H1 (cell line): ENCODE measurements at regions not wholly inside any gene's neighbourhood (a gene's known extent, or its start where the extent isn't known, plus 50 kb on each side); places are given as distances from the start of the nearest gene placed in this dataset.

Experiments used
- BRCA1 ChIP-seq: IDR thresholded peaks from 2 replicates; pipeline ENCODE4 v1.6.1; 2012; ENCODE audit warnings: low read depth, low read length, improper control_type of control experiment
- CTCF ChIP-seq, 3 experiments: IDR thresholded peaks; 1 replicate in 2 of 3; 2 replicates in 1 of 3; pipeline versions ENCODE4 v1.5.1 to v1.6.1; 2011; ENCODE audit warnings: low read length in 3 of 3, mild to moderate bottlenecking in 3 of 3, inconsistent platforms in 2 of 3, low read depth in 1 of 3, moderate library complexity in 1 of 3; ENCODE audit not compliant: insufficient read depth in 1 of 3; ENCODE audit errors: control extremely low read depth in 1 of 3
- POLR2A ChIP-seq, 2 experiments: IDR thresholded peaks; 1 replicate in 1 of 2; 2 replicates in 1 of 2; pipeline ENCODE4 v1.6.1; 2011; ENCODE audit warnings: low read depth in 2 of 2, low read length in 2 of 2, mild to moderate bottlenecking in 2 of 2; ENCODE audit errors: control extremely low read depth in 1 of 2
- SP4 ChIP-seq: IDR thresholded peaks from 2 replicates; pipeline ENCODE4 v1.6.1; 2012; ENCODE audit warnings: low read length, inconsistent platforms

DNA sequence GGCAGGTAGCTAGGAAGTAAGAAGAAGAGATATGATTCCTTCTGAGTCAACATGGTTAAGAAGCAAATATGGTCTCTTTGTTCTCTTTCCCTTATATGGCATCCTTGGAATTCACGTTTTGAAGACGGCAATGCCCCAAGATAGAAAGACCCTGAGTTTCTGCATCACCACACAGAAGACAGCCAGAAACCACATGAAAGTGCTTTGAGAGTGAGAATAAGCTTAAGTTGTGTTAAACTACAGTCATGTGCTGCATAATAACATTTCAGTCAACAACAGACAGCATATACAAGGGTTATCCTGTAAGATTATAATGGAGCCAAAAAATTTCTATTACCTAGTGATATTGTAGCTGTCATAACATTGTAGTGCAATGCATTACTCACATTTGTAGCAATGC lies 89.9 kb upstream of the STEAP1 start:
- TF ChIP-seq BRCA1 (no peak), POLR2A (IDR thresholded peaks at IDR 0.05; ENCODE audit: control extremely low read depth in 1 of 2, low read depth in 2 of 2, low read length in 2 of 2) (no peak), SP4 (no peak), CTCF (IDR thresholded peaks at IDR 0.05; ENCODE audit: control extremely low read depth in 1 of 3, insufficient read depth in 1 of 3, low read depth in 1 of 3, low read length in 3 of 3) (no peak)
